Endodermal cell (in vitro differentiated cells): ENCODE measurements at regions not wholly inside any gene's neighbourhood (a gene's known extent, or its start where the extent isn't known, plus 50 kb on each side); places are given as distances from the start of the nearest gene placed in this dataset.

Experiments
- DNase-seq: peaks from one replicate; pipeline ENCODE4 v3.0.0-alpha.2; 2017
- H3K27ac ChIP-seq: 2 replicates; pipeline ENCODE4 v1.5.1; 2013; ENCODE audit warnings: mild to moderate bottlenecking, low read depth, low read length, moderate library complexity
- H3K27me3 ChIP-seq: 2 replicates; pipeline ENCODE4 v1.6.1; 2013; ENCODE audit warnings: mild to moderate bottlenecking, low read length, moderate library complexity; ENCODE audit not compliant: insufficient read depth, control insufficient read depth, poor library complexity, severe bottlenecking
- H3K36me3 ChIP-seq: 2 replicates; pipeline ENCODE4 v1.7.0; 2013; ENCODE audit warnings: mild to moderate bottlenecking, low read length, moderate library complexity; ENCODE audit not compliant: control insufficient read depth, insufficient read depth
- H3K4me1 ChIP-seq: one replicate; pipeline ENCODE4 v1.7.0; 2013; ENCODE audit warnings: low read length; ENCODE audit not compliant: control insufficient read depth, insufficient read depth
- H3K4me3 ChIP-seq: 2 replicates; pipeline ENCODE4 v1.5.1; 2013; ENCODE audit warnings: mild to moderate bottlenecking, low read length, moderate library complexity
- H3K9ac ChIP-seq: 2 replicates; pipeline ENCODE4 v1.6.1; 2013; ENCODE audit warnings: mild to moderate bottlenecking, low read length, moderate library complexity; ENCODE audit not compliant: poor library complexity, severe bottlenecking; ENCODE audit errors: extremely low read depth
- H3K9me3 ChIP-seq: 2 replicates; pipeline ENCODE4 v1.6.1; 2013; ENCODE audit warnings: mild to moderate bottlenecking, low read length, moderate library complexity; ENCODE audit not compliant: control insufficient read depth
- H3K27ac Mint-ChIP-seq: 2 replicates; pipeline ENCODE4 v1.8.0; 2020; ENCODE audit warnings: mixed read lengths
- H3K27me3 Mint-ChIP-seq: 2 replicates; pipeline ENCODE4 v1.8.0; 2021; ENCODE audit warnings: mild to moderate bottlenecking, mixed read lengths; ENCODE audit not compliant: insufficient read depth
- H3K36me3 Mint-ChIP-seq: 2 replicates; pipeline ENCODE4 v1.8.0; 2020; ENCODE audit warnings: low read depth, mixed read lengths
- H3K4me1 Mint-ChIP-seq: 2 replicates; pipeline ENCODE4 v1.8.0; 2020; ENCODE audit warnings: mixed read lengths
- H3K4me3 Mint-ChIP-seq: 2 replicates; pipeline ENCODE4 v1.8.0; 2020; ENCODE audit warnings: mild to moderate bottlenecking, moderate library complexity, mixed read lengths
- H3K9me3 Mint-ChIP-seq: 2 replicates; pipeline ENCODE4 v1.8.0; 2020; ENCODE audit warnings: mild to moderate bottlenecking, mixed read lengths
- CTCF ChIP-seq: fragments of 200-600 bp; sonication (generic); conservative IDR thresholded peaks from 2 replicates; pipeline ENCODE4 v1.5.0; 2021; ENCODE audit warnings: antibody characterized with exemption, mild to moderate bottlenecking
- WGBS, 2 experiments: methylation state at CpG; one replicate each; pipeline versions ENCODE4 v1.1.5 to v1.1.7; 2013; ENCODE audit warnings: missing lambda C conversion rate in 2 of 2, mixed read lengths in 1 of 2; ENCODE audit not compliant: insufficient coverage in 1 of 2, insufficient read length in 1 of 2; 5-methylcytosine and 5-hydroxymethylcytosine counted together

GRCh38 chr7:125468855-125469174, 539.2 kb upstream of the POT1 start:
- no peaks in the 10 kb centered on the region for H3K4me1 ChIP-seq
- Mint-ChIP-seq H3K36me3 (no peaks in the 10 kb centered on the region), H3K27me3 (no peaks in the 10 kb centered on the region), H3K27ac (no peak overlapping the region), H3K9me3 (no peaks in the 10 kb centered on the region), H3K4me1 (no peaks in the 10 kb centered on the region), H3K4me3 (no peak overlapping the region)
- TF ChIP-seq CTCF = no peak
- no peaks in the 10 kb centered on the region for H3K36me3 ChIP-seq
- no peak overlapping the region for H3K4me3 ChIP-seq
- no peaks in the 10 kb centered on the region for H3K27me3 ChIP-seq
- H3K9me3 ChIP-seq = no peaks in the 10 kb centered on the region
- WGBS, 2 experiments = 90 to 92% methylated on average over 2 to 16 of the region's 16 CpGs
- no peak for DNase-seq
- H3K27ac ChIP-seq = no peak overlapping the region
- no peak overlapping the region for H3K9ac ChIP-seq

GRCh38 chr7:125467996-125468854, 538.6 kb upstream of the POT1 start:
- Mint-ChIP-seq H3K4me1 (no peaks in the 10 kb centered on the region), H3K9me3 (no peaks in the 10 kb centered on the region), H3K4me3 (no peak overlapping the region), H3K36me3 (no peaks in the 10 kb centered on the region), H3K27me3 (no peaks in the 10 kb centered on the region), H3K27ac (no peak overlapping the region)
- Histone ChIP-seq H3K4me1 (no peaks in the 10 kb centered on the region), H3K27me3 (no peaks in the 10 kb centered on the region), H3K9me3 (no peaks in the 10 kb centered on the region), H3K27ac (no peak overlapping the region), H3K4me3 (no peak overlapping the region), H3K9ac (no peak overlapping the region), H3K36me3 (no peaks in the 10 kb centered on the region)
- peak; percentile 53 for DNase-seq
- TF ChIP-seq CTCF = no peak
- 92 to 100% methylated on average over 2 to 17 of the region's 17 CpGs for WGBS, 2 experiments

- H3K27me3 Mint-ChIP-seq = no peaks in the 10 kb centered on the region
- H3K9me3 Mint-ChIP-seq = no peaks in the 10 kb centered on the region
- no peak for TF ChIP-seq CTCF
- H3K4me1 Mint-ChIP-seq = no peaks in the 10 kb centered on the region
- Histone ChIP-seq H3K27ac (no peak overlapping the region), H3K9me3 (no peaks in the 10 kb centered on the region), H3K27me3 (no peaks in the 10 kb centered on the region), H3K4me1 (no peaks in the 10 kb centered on the region), H3K9ac (no peak overlapping the region), H3K4me3 (no peak overlapping the region), H3K36me3 (no peaks in the 10 kb centered on the region)
- DNase-seq = no peak
- H3K4me3 Mint-ChIP-seq = no peak overlapping the region
- WGBS, 2 experiments = 60 to 70% methylated on average over 1 to 3 of the region's 3 CpGs
- no peaks in the 10 kb centered on the region for H3K36me3 Mint-ChIP-seq
- no peak overlapping the region for H3K27ac Mint-ChIP-seq
These were observed 535.9 kb upstream of the POT1 start for GRCh38 chr7:125465527-125465926.
